ENCODE measurements at regions not wholly inside any gene's neighbourhood (a gene's known extent, or its start where the extent isn't known, plus 50 kb on each side); places are given as distances from the start of the nearest gene placed in this dataset.

DNA sequence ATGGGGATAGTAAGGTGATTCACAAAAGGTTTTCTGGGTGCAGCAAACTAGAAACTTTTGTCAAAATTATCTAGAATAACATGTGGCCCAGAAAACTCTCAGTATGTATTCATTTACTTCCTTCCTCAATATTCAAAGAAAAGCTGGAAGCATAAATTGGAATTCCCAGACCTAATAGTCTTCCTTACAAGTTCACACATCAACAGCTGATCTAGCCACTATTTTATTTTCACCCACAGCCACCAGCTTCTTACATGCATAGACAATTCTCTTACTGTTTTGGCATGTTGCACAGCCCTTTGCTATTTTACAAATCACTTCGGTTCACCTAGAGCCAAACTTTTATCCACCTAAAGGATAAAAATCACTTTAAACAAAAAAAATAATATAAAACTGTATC is 647.8 kb upstream of the CCDC54 start:
- DNase-seq: no peak

DNA sequence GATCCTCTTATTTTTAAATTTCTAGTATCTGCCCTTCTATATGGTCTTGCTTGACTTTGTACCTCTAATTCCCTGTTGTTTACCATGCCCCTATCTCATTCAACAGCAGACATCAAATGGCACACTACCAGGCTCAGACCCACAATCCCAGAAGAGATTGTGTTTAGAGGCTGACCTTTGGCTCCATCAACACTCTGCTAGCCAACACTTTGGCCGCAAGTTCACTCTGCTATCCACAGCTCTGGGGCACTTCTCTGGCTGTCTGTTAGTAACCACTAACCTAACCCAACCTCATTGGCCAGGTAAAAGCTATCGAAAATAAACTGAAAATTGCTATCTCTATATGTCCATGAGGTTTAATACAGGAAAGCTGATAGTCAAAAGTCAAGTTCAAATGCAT is 646.0 kb upstream of the CCDC54 start:
- DNase-seq: no peak

DNA sequence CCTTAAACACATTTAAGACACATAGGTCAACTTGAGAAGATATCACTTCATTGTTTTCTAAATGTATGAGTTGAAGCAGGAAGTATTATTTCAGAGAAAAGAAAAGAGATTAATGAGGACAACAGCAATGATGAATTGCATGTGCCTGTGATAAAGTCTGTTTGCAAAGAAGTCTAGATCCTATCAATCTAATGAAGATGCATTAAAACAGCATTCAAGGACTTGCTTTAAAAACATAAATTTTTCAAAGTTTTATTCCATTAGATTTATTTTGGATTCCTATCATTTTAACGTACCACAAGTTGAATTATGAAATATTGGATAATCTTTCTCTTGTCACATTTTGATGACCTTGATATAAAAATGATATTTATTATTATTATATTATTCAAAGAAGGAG is 642.5 kb upstream of the CCDC54 start:
- DNase-seq: no peak

DNA sequence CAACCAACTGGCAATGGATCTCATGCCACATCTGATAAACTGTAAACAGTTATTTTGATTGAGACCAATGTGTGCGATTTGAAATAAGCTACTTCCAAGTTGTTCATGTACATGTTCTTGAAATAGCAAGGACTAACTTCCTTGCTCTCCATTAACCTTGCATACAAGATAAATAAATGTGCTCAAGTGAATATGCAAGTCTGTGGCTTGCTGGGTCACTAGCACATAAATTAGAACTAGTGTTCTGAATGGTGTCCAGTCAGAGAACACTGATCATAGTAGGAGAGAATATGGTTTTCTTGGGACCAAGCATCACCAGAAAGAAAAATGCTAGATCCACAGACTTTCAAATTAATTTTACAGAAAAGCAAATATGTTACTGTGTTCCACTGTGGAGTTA is 640.0 kb upstream of the CCDC54 start:
- DNase-seq: no peak

DNA sequence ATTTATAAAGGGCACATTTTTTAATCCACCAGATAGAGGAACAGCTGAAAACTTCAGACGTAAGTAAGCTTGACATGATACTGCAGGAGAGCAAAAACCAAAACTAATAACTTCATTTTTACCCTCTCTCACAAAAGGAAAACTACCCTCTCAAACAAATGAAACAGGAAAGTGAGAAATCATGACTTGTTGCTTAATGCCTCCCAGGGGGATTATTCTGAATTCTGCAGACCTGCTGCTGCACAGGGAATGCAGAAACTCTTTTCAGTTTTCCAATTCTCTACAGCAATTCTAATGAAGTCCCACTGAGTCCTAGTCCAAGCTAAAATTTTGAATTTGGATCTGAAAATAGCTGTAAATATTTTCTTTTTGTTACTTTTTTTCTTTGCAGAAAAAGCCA is 637.1 kb upstream of the CCDC54 start:
- no peak for DNase-seq

DNA sequence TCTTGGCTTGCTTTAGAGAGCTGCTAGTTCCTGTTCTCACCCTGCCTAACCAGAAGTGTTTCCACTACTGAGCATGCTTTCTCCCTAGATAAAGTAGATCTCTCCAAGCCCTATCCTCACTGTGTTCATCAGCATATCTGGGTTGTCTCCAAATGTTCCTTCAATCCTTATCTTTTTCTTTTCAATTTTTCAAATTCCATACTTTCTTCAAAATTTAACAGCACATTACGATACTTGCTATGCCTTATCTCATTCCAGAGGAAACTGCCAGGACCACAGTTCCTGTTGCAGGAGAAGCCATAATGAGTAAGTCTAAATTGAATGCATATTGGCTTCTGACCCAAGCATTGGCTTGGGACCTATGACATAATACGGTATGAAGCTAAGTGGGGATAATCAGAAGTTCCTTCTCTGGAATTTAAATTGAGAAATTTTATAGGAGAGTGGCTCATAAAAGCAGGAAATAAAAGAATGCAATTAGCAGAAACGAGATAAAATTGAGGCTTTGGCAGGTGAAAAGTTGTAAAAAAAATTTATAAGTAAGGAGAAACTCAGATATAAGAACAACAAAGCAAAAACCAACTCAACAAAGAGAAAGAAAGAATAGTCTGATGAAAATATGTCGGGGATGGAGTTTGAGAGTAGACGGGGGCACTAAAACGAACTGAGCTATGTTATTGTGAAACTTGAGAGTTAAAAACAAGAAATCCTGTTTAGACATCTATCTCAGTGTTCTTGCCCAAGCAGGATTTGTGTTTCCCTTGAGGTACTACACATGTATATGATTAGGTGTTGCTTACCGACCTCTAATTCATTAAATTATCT is 631.7 kb upstream of the CCDC54 start:
- no peak for DNase-seq

DNA sequence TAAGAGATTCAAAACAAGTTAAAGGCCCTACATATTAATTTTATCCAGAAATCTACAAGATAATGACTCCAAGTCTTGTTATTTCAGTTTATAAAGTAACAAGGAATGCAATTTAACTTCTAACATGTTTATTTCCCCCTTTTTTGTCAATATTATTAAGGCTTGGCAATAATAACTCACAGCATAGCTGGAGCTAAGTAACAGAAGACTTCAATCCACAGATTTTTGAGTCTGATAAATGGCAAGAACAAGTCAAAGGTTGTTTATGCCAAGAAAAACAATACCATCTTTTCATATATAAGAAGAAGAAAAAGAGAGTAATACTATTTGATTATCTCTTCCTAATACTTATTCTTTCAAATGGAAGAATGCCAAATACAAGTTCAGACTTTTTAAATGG is 631.0 kb upstream of the CCDC54 start:
- no peak for DNase-seq

DNA sequence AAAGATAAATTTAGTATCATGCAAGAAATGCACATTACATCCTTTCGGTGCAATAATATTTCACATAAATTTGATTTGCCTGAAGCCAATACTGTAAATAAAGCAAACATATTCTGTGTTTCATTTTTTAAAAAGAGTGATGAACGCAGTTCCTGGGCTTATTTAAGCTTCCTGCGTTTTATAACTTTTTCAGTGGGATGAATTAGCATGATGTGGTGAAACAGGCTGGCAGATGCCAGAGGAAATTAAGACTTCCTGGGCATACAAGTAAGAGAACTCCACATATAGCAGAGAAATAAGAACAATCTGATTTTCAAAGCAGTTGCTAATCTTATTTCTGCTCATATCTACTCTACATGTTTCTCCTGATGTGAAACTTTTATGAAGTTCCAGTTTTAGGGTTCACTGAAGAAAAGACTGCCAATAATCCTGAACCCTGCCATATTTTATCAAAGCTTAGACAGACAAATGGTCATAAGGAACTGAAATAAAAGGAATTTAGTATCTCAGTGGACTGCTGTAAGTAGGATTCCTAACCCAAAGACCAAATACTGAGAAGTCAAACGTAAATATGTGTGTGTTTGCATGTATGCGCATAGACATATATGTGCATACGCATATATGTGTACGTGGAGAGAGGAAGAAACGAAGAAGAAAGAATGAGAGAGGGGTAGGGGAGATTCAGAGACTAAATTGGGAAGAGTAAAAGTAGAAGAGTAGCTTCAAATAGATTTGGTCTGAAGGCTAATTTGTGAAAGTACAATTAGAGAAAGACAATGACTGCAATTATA is 628.6 kb upstream of the CCDC54 start:
- DNase-seq: no peak

DNA sequence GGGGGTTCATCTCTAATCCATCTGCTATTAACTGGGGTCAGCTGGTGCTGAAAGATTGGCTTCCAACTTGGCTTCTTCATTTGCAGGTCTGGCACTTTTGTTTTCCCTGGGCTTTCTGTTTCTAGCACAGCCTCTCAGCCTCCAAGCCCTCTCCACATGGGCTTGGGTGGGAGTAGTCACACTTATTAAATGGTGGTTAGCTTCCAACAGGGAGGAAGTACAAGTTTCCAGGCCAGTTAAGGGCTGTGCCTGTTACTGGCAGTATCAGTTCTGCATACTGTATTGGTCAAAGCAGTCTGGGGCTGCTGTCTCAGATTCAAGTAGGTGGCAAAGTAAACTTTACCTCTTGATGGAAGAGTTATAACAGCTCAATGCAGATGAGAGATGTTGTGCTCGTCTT is 627.1 kb upstream of the CCDC54 start:
- no peak for DNase-seq

DNA sequence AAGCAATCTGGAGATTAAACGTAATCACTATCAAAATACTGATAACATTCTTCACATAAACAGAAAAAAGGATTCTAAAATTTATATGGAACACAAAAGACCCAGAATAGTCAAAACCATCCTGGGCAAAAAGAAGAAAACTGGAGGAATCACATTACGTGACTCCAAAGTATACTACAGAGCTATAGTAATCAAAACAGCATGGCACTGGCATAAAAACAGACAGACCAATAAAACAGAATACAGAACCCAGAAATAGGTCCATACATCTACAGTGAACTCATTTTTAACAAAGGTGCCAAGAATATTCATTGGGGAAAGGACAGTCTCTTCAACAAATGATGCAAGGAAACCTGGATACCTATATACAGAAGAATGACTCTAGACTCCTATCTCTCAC is 621.9 kb upstream of the CCDC54 start:
- no peak for DNase-seq

DNA sequence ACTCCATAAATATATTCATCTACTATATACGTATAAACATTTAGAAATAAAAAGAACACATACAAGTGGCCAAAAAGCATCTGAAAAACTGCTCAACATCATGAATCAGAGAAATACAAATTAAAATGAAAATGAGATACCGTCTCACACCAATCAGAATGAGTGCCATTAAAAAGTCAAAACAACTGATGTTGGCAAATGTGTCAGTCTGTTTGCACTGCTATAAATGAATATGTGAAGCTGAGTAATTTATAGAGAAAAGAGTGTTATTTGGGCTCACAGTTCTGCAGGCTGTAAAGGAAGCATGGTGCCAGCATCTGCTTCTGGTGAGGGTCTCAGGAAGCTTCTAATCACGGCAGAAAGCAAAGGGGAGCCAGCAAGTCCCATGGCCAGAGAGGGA is 620.3 kb upstream of the CCDC54 start:
- no peak for DNase-seq

DNA sequence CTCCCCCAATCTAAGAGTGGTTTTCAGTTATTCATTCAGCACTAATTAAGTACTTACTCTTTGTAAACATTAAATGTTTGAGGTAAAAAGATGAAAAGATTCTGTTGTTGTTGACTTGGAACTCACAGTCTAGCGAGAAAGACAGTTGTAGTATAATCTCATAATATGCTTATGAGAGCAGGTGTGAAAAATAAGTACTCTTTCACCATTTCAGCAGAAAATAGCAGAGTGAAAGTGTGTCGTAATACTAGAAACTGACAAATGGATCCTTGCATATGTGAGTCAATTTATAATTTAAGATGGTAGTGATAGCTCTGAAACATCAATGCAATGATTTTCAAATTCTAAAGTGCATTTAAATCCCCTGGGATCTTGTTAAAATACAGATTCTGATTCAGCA is 618.8 kb upstream of the CCDC54 start:
- DNase-seq: no peak

DNA sequence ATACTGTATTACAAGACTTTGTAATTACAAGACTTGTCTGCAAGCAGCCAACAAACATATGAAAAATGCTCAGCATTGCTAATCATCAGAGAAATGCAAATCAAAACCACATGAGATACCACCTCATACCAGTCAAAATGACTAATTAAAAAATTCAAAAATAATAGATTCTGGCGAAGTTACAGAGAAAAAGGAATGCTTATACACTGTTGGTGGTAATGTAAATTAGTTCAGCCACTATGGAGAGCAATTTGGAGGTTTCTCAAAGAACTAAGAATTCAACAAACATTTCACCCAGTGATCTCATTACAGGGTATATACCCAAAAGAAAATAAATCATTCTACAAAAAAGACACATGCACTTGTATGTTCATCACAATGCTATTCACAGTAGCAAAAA is 617.5 kb upstream of the CCDC54 start:
- DNase-seq: no peak

DNA sequence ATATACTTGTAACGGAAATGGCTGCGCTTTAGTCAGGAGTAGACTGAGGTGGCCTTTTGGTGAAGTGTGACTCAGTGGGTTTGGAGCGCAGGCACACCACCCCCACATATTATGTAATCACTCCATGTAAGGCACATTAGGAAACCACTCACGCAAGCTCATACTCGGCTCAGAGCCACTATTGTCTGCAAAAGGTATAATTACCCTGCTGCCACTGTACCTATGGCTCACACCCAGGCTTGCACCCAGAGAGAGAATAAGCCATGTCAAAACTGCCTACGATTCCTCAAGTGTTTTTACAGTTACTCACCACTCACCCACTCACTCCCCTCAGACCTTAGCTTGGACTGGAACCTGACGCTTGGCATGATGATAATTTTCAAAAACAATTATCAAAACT is 611.9 kb upstream of the CCDC54 start:
- no peak for DNase-seq

DNA sequence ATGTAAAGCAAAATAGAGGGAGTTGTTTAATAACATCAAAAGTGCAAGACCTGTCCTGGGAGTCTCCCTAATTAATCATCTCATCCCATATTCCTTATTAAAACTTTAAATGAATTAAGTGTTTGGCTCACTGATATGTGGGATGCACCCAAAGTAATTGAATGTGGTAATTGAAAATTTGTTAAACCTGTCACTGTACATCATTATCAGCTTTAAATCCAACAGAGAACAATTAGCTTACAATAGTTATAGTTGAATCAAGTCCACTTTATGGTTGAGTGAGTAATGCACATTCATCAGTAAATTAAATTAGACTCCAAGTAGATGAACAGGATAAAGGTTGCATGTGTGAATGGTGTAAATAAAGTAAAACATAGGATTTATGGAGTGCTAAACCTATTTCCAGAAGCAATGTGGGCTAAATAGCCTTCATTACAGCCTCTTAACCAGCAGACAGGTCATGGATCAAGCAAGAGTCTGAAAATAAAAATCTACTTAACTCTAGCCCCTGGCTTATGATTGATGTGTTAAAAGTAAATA is 608.2 kb upstream of the CCDC54 start:
- no peak for DNase-seq

DNA sequence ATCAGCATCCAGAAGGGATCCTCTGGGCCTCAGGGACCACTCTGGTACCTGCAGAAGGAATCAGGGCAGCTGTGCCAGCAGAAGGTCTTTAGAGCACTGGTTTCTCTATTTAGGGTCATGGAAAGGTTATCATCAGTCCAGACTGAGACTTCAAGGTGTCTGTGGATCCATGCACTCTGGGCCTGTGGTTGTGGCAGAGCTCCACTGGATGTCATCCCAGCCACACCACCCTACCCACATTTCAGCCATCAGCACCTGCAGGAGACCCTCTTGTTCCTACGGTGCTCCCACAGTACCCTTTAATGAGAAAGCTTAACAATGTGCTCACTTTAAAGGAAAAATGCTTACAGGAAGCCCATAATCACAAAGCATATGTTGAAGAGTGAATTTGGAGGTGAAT is 603.4 kb upstream of the CCDC54 start:
- DNase-seq: no peak

DNA sequence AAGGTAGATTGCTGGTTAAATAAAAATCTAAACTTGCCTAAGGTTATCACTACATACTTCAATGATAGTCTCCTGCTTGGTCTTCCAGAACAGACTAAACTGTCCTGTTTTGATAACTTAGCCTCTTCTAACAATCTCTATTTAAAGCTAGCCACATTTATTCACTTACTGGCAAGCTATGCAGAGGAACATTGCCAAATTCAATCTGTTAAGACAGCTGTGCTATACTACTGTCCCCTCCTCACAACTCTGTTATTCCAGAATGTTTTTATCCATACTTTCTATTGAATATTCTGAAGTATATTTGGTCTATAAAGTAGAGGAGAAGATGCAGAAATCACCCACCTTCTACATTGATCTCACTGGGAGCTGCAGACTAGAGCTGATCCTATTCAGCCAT is 594.0 kb upstream of the CCDC54 start:
- no peak for DNase-seq

DNA sequence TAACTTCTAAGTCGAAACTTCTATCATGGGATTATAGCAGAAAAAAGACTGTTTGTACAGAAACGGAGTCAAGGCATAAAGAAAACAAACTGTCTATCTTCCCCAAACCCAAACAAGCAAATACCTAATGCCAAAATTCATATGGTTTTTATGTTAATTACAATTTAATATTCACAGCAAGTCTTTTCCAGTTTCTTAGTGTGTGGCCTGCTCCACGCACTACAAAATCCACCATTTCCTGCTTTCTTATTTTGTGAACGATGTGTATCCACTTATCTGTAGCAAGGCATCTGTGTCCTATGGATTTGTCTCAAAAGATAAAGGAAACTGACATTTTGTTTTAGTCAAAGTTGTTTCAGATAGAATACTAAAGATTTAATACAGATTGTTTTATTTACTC is 588.0 kb upstream of the CCDC54 start:
- DNase-seq: no peak

DNA sequence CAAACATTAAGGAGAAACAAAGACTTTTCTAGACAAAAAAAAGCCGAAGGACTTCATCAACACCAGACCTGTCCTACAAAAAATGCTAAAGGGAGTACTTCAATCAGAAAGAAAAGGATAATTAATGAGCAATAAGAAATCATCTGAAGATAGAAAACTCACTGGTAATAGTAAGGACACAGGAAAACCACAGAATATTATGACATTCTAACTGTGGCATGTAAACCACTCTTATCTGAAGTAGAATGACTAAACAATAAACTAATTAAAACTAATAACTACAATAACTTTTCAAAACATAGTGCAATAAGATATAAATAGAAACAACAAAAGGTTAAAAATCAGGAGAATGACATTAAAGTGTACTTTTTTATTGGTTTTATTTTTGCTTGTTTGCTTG is 584.5 kb upstream of the CCDC54 start:
- no peak for DNase-seq

DNA sequence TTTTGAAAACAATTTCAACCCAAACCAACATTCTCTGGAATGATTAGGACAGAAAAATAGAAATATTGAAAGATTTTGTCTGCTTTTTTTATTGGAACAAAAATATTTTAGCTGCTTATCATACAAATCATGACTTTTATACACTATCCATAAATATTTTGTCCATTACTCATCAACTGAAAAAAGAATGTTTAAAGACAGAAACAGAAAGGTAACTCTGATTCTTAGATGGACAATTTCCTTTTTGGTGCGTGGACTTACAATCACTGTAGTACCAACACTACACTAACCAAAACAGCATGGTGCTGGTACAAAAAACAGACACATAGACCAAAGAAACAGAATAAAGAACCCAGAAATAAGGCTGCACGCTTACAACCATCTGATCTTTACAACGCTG is 582.8 kb upstream of the CCDC54 start:
- no peak for DNase-seq

DNA sequence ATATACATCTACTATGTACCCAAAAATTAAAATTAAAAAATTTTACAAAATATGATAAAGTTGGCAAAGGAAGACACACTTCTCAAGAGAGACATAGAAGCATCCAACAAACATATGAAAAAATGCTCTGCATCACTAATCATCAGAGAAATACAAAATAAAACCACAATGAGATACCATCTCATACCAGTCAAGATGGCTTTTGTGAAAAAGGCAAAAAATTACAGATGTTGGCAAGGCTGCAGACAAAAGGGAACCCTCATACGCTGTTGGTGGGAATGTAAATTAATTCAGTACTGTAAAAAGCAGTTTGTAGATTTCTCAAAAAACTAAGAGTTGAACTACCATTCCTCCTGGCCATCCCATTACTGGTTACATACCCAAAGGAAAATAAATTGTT is 581.7 kb upstream of the CCDC54 start:
- no peak for DNase-seq

DNA sequence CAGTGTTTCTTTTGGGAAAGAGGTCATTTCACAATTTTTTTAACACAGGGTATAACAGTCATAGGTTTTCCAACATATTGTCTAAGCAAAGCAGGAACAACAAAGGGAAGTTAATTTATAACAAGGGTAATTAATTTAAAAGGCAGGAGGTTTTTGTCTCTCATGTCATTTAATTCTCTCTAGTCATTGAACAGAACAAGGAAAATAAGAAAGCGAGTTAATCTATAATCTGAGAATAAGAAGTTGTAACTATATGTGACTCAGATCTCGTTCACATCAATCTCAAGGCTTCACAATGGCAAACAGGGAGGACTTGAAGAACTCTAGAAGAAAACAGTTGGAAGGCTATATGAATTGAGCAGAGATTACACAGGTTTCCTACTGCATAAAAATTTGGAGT is 579.8 kb upstream of the CCDC54 start:
- DNase-seq: no peak

DNA sequence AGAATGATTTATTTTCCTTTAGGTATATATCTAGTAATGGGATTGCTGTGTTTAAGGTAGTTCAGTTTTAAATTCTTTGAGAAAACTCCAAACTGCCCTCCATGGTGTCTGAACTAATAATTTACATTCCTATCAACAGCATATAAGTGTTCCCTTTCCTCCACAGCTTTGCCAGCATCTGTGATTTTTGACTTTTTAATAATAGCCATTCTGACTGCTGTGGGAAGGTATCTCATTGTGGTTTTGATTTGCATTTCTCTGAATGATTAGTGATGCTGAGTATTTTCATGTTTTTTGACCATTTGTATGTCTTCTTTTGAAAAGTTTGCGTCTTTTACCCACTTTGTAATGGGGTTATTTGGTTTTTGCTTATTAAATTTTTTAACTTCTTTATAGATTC is 571.6 kb upstream of the CCDC54 start:
- no peak for DNase-seq

DNA sequence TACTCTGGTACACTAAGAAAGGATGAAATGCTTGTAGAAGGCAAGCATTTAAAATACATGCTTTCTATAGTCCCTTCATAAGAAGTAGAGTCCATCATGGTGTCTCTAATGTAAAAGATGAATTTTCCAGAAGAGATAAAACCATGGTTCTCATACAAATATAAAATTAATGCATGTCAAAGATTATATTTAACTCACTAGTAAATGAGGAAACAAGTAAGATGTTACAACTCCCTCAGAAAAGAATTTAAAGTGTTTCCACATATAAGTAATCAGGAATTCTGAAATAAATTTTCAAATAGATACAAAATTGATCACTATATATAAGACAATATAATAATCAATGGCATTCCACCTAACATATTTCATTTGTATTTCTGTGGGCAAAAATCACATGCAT is 570.3 kb upstream of the CCDC54 start:
- DNase-seq: no peak
